H9 (cell line): ENCODE measurements at regions not wholly inside any gene's neighbourhood (a gene's known extent, or its start where the extent isn't known, plus 50 kb on each side); places are given as distances from the start of the nearest gene placed in this dataset.

Source experiments
- DNase-seq: peaks from one replicate; pipeline ENCODE4 v3.0.0-alpha.2; 2017
- H2AFZ ChIP-seq: one replicate; pipeline ENCODE4 v1.6.1; 2013; ENCODE audit warnings: mild to moderate bottlenecking, low read length, control low read depth, moderate library complexity
- H2AK5ac ChIP-seq: 2 replicates; pipeline ENCODE4 v1.6.1; 2013; ENCODE audit warnings: low read length, control low read depth, mixed read lengths; ENCODE audit not compliant: insufficient read length
- H2BK120ac ChIP-seq: one replicate; pipeline ENCODE4 v1.6.1; 2013; ENCODE audit warnings: low read depth, mild to moderate bottlenecking, low read length, control low read depth, inconsistent platforms; ENCODE audit not compliant: poor library complexity, severe bottlenecking
- H2BK12ac ChIP-seq: 2 replicates; pipeline ENCODE4 v1.6.1; 2013; ENCODE audit warnings: low read length, control low read depth, mixed read lengths, low read depth; ENCODE audit not compliant: insufficient read length
- H2BK15ac ChIP-seq: 2 replicates; pipeline ENCODE4 v1.6.1; 2013; ENCODE audit warnings: low read depth, low read length, control low read depth
- H2BK20ac ChIP-seq: one replicate; pipeline ENCODE4 v1.6.1; 2013; ENCODE audit warnings: low read depth, mild to moderate bottlenecking, low read length, control low read depth, inconsistent platforms; ENCODE audit not compliant: poor library complexity, severe bottlenecking
- H2BK5ac ChIP-seq: 2 replicates; pipeline ENCODE4 v1.6.1; 2013; ENCODE audit warnings: low read length, control low read depth, mixed read lengths; ENCODE audit not compliant: insufficient read length
- H3K14ac ChIP-seq: 2 replicates; pipeline ENCODE4 v1.6.1; 2013; ENCODE audit warnings: low read length, control low read depth; ENCODE audit not compliant: insufficient read depth
- H3K18ac ChIP-seq: 2 replicates; pipeline ENCODE4 v1.6.1; 2013; ENCODE audit warnings: low read depth, mild to moderate bottlenecking, mixed read lengths, low read length, control low read depth; ENCODE audit not compliant: insufficient read length
- H3K23ac ChIP-seq: 2 replicates; pipeline ENCODE4 v1.6.1; 2013; ENCODE audit warnings: low read length, control low read depth, mixed read lengths, low read depth; ENCODE audit not compliant: insufficient read length
- H3K23me2 ChIP-seq: 2 replicates; pipeline ENCODE4 v1.6.1; 2013; ENCODE audit warnings: low read depth, mild to moderate bottlenecking, mixed read lengths, low read length, control low read depth; ENCODE audit not compliant: insufficient read length, poor library complexity, severe bottlenecking
- H3K27ac ChIP-seq: 2 replicates; pipeline ENCODE4 v1.5.1; 2013; ENCODE audit warnings: low read length, control low read depth, mixed read lengths, low read depth; ENCODE audit not compliant: insufficient read length
- H3K27me3 ChIP-seq: 2 replicates; pipeline ENCODE4 v1.6.1; 2013; ENCODE audit warnings: low read length, control low read depth, inconsistent platforms; ENCODE audit not compliant: insufficient read depth
- H3K4ac ChIP-seq: 2 replicates; pipeline ENCODE4 v1.6.1; 2013; ENCODE audit warnings: low read depth, mild to moderate bottlenecking, control low read depth, inconsistent platforms, low read length, moderate library complexity
- H3K4me1 ChIP-seq: 2 replicates; pipeline ENCODE4 v1.6.1; 2013; ENCODE audit warnings: low read length, control low read depth, inconsistent platforms; ENCODE audit not compliant: insufficient read depth
- H3K4me2 ChIP-seq: 2 replicates; pipeline ENCODE4 v1.6.1; 2013; ENCODE audit warnings: low read length, control low read depth, mixed read lengths; ENCODE audit not compliant: insufficient read length, insufficient read depth
- H3K56ac ChIP-seq: 2 replicates; pipeline ENCODE4 v1.6.1; 2013; ENCODE audit warnings: low read depth, mild to moderate bottlenecking, mixed read lengths, low read length, control low read depth; ENCODE audit not compliant: insufficient read length
- H3K79me1 ChIP-seq: 2 replicates; pipeline ENCODE4 v1.6.1; 2013; ENCODE audit warnings: low read depth, mild to moderate bottlenecking, moderate library complexity, low read length, control low read depth, inconsistent platforms; ENCODE audit not compliant: insufficient read depth, poor library complexity, severe bottlenecking
- H3K79me2 ChIP-seq: 2 replicates; pipeline ENCODE4 v1.6.1; 2013; ENCODE audit warnings: low read length, control low read depth, inconsistent platforms; ENCODE audit not compliant: insufficient read depth
- H3K9ac ChIP-seq: 2 replicates; pipeline ENCODE4 v1.6.1; 2013; ENCODE audit warnings: low read length, control low read depth, mixed read lengths; ENCODE audit not compliant: insufficient read length; ENCODE audit errors: extremely low read depth
- H3K9me3 ChIP-seq: one replicate; pipeline ENCODE4 v1.6.1; 2013; ENCODE audit warnings: low read depth, low read length, inconsistent platforms; ENCODE audit not compliant: control insufficient read depth
- H3T11ph ChIP-seq: one replicate; pipeline ENCODE4 v1.6.1; 2013; ENCODE audit warnings: mild to moderate bottlenecking, low read length, control low read depth, inconsistent platforms
- H4K20me1 ChIP-seq: one replicate; pipeline ENCODE4 v1.6.1; 2013; ENCODE audit not compliant: control insufficient read depth, insufficient read length, insufficient read depth
- H4K5ac ChIP-seq: 2 replicates; pipeline ENCODE4 v1.6.1; 2013; ENCODE audit warnings: low read depth, mild to moderate bottlenecking, mixed read lengths, low read length, control low read depth; ENCODE audit not compliant: insufficient read length
- H4K8ac ChIP-seq: replicated peaks from 2 replicates; pipeline ENCODE4 v1.6.1; 2013; ENCODE audit warnings: low read length, control low read depth, mixed read lengths, low read depth; ENCODE audit not compliant: insufficient read length
- H4K91ac ChIP-seq: 2 replicates; pipeline ENCODE4 v1.6.1; 2013; ENCODE audit warnings: low read depth, mild to moderate bottlenecking, moderate library complexity, mixed read lengths, low read length, control low read depth; ENCODE audit not compliant: insufficient read length
- H3K27ac Mint-ChIP-seq, 3 experiments: 2 replicates in 2 of 3; 3 replicates in 1 of 3; pipeline ENCODE4 v1.8.0; 2020 to 2021; ENCODE audit warnings: mixed read lengths in 3 of 3, mild to moderate bottlenecking in 1 of 3, moderate library complexity in 1 of 3
- H3K27me3 Mint-ChIP-seq: 2 replicates; pipeline ENCODE4 v1.8.0; 2021; ENCODE audit warnings: low read depth, mild to moderate bottlenecking, moderate library complexity, mixed read lengths
- H3K36me3 Mint-ChIP-seq, 3 experiments: 2 replicates in 2 of 3; 3 replicates in 1 of 3; pipeline ENCODE4 v1.8.0; 2020 to 2021; ENCODE audit warnings: low read depth in 3 of 3, mixed read lengths in 3 of 3; ENCODE audit not compliant: insufficient read depth in 1 of 3
- H3K4me1 Mint-ChIP-seq, 2 experiments: 2 replicates each; pipeline ENCODE4 v1.8.0; 2020; ENCODE audit warnings: mixed read lengths in 2 of 2
- H3K4me3 Mint-ChIP-seq, 2 experiments: 2 replicates in 1 of 2; 3 replicates in 1 of 2; pipeline ENCODE4 v1.8.0; 2020 to 2021; ENCODE audit warnings: mild to moderate bottlenecking in 2 of 2, mixed read lengths in 2 of 2, moderate library complexity in 1 of 2
- H3K9me3 Mint-ChIP-seq, 2 experiments: 2 replicates in 1 of 2; 3 replicates in 1 of 2; pipeline ENCODE4 v1.8.0; 2020; ENCODE audit warnings: mild to moderate bottlenecking in 2 of 2, mixed read lengths in 2 of 2, moderate library complexity in 1 of 2
- CTCF ChIP-seq: fragments of 200-600 bp; sonication (generic); conservative IDR thresholded peaks from 3 replicates; pipeline ENCODE4 v1.8.0; 2021; ENCODE audit warnings: antibody characterized with exemption, mild to moderate bottlenecking
- WGBS: extraction: QIAGEN DNeasy Blood & Tissue Kit; methylation state at CpG from one replicate; pipeline ENCODE4 v1.1.7; 2013; ENCODE audit warnings: missing lambda C conversion rate, low lambda C conversion rate, mixed read lengths; ENCODE audit not compliant: insufficient read length; ENCODE audit errors: extremely low coverage; 5-methylcytosine and 5-hydroxymethylcytosine counted together

DNA sequence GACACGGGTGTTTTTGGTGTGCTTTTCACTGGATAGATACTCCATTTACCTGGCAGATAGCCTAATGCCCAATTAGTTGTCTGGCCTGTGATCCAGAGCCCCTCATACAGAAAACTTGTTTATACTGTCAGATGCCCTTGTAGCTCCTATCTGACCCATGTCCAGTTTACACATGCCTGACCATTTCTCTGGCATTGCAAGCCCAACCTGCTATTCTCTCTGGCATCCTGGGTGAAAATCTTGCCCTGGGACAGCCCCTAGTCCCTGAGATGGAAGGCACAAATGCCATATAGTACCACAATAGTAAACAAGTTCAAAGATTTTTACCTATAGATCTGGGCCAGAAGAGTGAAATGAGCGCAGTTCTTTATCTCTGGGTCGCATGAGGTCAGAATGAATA lies 212.6 kb downstream of the ZBBX start:
- TF ChIP-seq CTCF = no peak
- Histone ChIP-seq H4K5ac (no peak overlapping the region), H3K18ac (no peak overlapping the region), H3K4ac (no peak overlapping the region), H2BK120ac (no peak overlapping the region), H4K20me1 (no peaks in the 10 kb centered on the region), H3K23me2 (no peaks in the 10 kb centered on the region), H3K4me1 (peaks cover 2% of the 10 kb centered on the region; the same call in 1 of the 2 replicates), H3K14ac (no peak overlapping the region), H2BK12ac (no peak overlapping the region), H3K79me2 (no peaks in the 10 kb centered on the region), H3K4me2 (no peak overlapping the region), H2BK15ac (no peak overlapping the region), H2AK5ac (no peak overlapping the region), H3K56ac (no peak overlapping the region), H3K27ac (no peak overlapping the region), H4K91ac (no peak overlapping the region), H4K8ac (no peak overlapping the region), H3K23ac (no peak overlapping the region), H3K79me1 (no peaks in the 10 kb centered on the region), H2AFZ (no peak overlapping the region), H2BK5ac (no peak overlapping the region), H3K9ac (no peak overlapping the region), H2BK20ac (no peak overlapping the region), H3T11ph (no peak overlapping the region), H3K27me3 (no peaks in the 10 kb centered on the region), H3K9me3 (no peaks in the 10 kb centered on the region)
- WGBS = no CpG with 5 or more reads among the region's 3 CpGs
- peaks cover 25 to 41% of the 10 kb centered on the region in 2 experiments for H3K4me1 Mint-ChIP-seq
- no peak for DNase-seq
- no peaks in the 10 kb centered on the region for H3K9me3 Mint-ChIP-seq
- H3K27me3 Mint-ChIP-seq = no peaks in the 10 kb centered on the region
- H3K36me3 Mint-ChIP-seq = 0 out of 7 replicates have a peak, but pooled peaks cover 0 to 2% (median 0%) of the 10 kb centered on the region in 3 experiments
- no peak overlapping the region for H3K4me3 Mint-ChIP-seq
- H3K27ac Mint-ChIP-seq = no peak overlapping the region
